HG03025 (cell line): ENCODE measurements at regions not wholly inside any gene's neighbourhood (a gene's known extent, or its start where the extent isn't known, plus 50 kb on each side); places are given as distances from the start of the nearest gene placed in this dataset.

Source experiments
- ATAC-seq: cut with Tn5 transposase; IDR thresholded peaks from one replicate; pipeline ENCODE4 v1.9.1; 2021; ENCODE audit warnings: mild to moderate bottlenecking, moderate library complexity; ENCODE audit not compliant: unreplicated experiment, low FRiP score

- ATAC-seq, result no peak
Measured at GRCh38 chr12:125193376-125194152, 128.3 kb downstream of the AACS start.

DNA sequence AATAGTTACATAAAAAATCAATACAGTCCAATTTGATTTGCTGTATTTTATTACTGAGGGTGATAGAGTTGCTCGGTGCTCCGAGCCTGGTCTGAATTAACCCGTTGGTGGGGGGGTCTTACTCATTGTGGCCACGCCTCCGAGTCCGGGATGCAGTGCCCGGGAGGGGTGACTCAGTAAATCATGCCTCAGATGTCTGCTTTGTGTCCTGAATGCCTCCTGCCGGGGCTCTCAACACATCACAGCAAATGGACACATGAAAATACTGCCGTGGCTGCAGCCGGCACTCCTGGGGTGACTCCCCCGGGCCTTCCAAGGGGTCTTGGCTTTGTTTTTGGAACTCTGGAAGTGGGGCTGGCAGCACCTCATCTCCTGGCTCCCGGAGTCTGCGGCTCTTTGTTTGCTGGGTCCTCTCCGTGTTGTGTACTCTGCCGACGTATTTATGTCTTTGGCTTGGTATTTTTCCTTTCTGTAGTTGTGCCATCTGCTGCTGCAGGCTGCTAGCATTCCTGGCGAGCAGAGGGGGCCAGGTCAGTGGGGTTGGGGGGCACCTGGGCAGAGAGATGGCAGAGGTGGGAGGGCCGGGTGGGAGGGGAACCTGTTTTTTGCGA is 129.0 kb downstream of the AACS start:
- no peak for ATAC-seq

DNA sequence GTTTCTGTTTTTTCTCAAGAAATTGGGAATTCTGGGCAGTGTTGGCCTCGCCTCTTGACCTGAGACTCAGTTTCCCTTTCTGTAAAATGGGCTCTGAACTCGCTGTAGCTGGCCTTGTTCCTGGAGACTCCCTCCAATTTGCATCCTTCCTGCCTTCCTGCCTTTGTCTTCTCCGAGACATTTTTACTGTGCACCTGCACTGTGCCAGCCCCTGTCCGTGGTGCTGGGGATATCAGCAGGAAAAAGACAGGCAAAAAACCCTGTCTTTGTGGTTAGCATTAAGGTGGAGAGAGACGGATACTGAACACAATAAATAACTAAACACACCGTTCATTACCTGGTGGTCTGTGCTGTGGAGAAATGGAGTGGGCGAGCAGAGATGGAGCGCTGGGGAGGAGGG is 129.8 kb downstream of the AACS start:
- no peak for ATAC-seq

DNA sequence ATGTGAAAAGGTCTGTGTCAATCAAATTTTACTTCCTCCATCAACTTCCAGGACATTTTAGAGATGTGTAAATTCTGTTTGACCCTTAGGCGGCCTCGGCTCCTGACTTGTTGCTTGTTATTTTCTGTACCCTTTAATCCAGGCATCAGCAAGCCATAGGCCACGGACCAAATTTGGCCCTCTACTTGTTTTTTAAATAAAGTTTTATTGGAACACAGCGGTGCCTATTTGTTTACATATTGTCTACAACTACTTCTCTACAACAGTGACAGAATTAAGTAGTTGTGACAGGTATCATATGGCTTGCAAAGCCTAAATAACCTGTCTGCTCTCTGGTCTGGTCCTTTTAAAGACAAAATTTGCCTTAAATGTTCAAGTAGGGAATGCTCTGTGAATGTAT is 132.1 kb downstream of the AACS start:
- ATAC-seq, result no peak

DNA sequence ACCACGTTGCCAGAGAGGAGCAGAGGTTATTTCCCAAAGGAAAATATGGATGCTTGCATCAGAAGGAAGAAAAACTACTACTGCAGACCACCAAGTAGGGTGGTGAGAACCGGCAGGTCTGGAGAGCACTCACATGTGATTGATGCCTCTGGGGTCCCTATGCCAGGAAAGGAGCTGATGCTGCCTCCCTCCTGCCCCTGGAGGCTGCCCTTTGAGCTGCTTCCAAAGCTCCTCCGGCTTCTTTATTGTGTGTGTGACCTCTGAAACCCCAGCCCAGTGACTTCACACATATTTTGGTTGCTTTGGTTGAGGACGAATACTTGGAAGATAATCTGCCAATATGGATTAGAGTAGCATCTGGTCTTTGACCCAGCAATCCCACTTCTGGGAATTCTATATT is 133.4 kb downstream of the AACS start:
- ATAC-seq, result no peak

DNA sequence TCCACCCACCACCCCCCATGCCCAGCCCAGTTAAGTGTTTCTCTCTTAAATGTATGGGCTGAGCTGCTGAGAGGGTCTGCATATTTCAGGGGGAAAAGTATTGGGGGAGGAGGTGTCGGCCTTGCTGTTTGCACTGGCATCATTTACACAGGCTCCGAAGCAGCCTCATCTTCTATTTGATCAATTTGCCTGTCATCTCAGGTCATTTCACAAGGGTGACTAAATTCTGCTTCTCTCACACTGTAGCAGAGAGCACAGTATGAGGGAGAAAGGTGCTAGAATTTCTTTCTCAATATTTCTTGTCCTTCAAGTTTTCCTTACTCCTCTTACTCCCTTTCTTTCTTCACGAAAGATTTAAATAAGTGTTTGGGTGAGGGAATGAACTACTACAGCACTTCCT is 135.9 kb downstream of the AACS start:
- no peak for ATAC-seq

DNA sequence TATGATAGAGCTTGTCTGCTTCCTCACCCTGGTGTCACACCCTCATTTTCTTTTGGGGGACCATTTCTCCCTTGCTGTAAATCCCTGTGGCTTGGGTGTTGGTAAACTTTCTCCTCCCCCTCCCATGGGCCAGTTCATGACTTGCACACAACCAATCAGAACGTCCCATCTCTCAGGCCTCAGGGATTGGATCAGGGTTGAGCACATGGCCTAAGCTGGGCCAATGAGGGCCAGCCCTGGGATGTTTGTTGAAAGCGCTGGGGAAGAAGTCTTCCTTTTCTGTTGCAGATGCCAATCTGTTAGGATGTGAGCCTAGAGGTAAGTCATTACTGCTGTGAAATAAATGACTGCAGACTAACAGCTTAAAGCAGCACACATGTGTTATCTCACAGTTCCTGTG is 136.7 kb downstream of the AACS start:
- no peak for ATAC-seq

DNA sequence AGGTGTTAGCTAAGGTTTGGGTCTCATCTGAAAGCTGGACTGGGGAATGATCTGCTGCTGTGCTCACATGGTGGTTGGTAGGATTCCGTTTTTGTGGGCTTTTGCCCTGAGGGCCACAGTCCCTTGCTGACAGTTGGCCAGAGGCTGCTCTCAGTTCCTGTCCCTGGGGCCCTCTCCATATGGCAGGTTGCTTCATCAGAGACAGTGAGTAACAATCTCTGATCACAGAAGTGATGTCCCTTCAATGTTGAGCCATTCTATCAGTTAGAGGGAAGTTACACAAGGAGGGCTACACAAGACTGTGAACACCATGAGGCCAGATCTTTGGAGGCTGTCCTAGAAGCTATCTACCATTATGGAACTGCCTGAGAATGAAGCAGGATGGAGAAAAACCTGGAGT is 137.2 kb downstream of the AACS start:
- ATAC-seq, result no peak

DNA sequence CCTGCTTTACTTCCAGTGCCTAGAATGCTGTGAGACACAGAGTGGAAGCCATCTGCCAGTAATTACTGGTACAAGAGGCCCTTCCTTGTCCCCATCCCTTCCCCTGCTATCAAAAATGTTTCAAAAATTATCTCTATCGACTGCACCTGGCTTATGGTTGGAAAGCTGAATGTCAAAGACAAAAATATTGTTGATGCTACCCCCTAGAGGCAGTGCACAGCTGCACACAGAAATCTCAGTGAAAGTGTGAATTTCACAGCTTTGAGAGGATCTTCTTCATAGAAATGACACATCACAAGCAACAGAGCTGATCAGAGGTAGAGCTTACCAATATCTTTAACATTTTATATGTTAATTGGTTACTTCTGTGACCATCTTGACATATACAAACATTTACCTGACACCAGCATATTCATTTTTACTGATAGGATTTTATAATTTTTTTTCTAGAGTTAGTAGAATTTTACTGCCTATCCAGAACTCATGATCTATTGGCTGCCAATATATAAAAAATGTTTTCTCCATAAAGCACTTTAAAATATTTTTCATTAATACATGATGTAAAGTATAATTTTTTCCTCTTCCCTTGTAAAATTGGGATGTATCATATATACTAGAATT is 138.0 kb downstream of the AACS start:
- ATAC-seq, result no peak

DNA sequence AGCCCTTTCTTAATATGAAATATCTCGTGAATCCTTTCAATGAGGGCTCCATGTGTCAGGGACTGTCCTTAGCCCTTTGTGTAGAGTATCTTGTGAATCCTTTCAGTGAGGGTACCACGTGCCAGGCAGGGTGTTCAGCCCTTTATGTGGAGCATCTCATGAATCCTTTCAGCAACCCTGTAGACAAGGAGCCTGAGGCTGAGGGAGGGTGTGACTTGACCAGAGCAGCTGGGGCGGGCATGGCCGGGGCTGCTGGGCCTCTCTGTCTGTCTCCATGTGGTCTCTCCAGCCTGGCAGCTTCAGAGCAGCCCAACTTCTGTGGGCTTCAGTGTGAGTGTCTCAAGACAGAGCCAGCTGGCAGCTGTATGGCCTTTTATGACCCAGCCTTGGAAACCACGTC is 140.2 kb downstream of the AACS start:
- no peak for ATAC-seq

DNA sequence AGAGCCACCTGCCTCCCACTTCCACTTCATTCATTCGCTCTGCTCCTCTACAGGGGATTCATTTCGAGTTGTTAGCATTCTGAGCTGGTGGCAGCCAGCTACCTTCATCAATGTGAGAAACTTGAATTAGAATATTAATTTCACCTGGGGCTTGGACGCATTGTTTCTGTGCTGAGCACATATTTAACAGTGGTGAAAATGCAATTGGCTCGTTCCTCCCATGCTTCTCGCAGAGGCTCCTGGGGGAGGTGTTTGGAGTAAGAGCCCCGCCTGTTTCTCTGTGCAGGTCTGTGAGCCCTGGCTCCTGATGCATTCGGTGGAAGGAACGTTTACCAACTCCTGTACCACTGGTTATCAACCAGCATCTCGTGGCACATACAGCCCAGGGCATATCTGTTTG is 141.5 kb downstream of the AACS start:
- ATAC-seq, result no peak

DNA sequence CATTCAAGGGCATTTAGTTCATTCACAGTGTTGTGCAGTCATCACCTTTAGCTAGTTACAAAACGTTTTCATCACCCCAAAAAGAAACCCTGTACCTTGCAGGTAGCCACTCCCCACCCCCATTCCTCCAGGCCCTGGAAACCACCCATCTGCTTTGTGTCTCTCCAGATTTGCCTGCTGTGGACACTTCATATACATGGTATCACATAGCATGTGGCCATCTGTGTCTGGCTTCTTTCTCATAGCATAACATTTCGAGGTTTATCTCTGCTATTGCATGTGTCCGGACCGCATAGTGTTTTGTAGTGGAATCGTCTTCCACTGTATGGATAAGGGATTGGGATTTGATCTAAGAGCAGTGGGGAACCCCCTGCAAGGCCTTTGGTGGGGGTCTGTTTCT is 143.1 kb downstream of the AACS start:
- ATAC-seq, result no peak

DNA sequence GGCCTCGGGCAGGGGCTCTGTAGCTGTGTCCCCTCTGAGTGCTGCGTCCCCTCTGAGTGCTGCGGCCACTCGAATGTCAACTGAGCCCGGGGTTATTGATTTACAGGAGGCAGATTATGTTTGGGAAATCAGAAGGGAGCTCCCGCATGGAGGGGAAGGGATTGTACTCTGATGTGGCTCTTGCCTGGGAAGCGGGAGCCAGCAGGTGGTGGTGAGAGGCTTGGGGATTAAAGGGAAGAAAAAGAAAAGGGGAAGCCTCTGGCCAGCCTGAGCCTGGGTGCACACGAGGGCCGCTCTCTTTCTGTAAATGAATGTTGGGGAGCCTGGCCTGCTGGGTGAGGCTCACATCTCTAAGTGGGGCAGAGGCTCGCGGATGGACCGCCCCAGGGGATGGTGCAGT is 143.7 kb downstream of the AACS start:
- no peak for ATAC-seq

- no peak for ATAC-seq
Measured at GRCh38 chr12:125210104-125210755, 145.0 kb downstream of the AACS start.

DNA sequence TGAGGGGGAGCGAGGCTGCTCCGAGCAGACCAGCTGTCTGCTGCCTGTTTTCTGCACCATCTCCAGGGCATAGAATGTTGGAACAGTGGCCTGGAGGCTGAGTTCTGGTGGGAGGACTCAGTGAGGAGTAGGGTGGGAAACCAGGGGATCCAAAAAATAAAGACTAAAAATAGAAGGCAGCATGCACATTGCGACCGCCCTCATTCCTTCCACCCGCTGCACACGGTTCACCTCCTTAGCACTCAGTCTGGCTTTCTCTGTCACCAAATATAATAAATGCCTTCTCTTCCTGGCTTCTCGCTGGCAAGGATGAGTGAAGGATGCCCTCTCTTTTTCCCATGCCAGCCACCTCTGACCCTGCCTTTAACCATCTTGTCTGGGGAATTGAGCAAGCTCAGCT is 146.2 kb downstream of the AACS start:
- ATAC-seq, result no peak

DNA sequence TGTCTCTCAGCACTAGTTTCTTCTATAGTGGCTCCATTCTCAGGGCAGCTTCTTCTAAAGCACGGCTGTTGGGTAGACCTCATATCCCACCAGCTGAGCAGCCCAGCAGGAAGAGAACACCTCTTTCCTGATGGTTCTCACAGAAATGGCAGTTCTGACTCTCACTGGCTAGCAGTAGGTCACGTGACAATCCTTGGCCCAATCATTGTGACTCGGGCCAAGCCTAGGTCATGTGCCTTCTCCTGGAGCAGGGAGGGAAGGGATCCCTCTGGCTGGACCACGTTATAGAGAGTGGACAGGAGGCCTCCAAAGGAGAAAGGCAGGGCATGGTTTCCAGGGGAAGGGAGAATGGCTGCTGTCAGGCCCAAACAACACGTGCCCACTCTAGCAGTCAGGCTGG is 149.1 kb downstream of the AACS start:
- no peak for ATAC-seq

- ATAC-seq, result no peak
Measured at GRCh38 chr12:125216756-125217155, 151.5 kb downstream of the AACS start.

- ATAC-seq, result no peak
Measured at GRCh38 chr12:125217308-125217707, 152.1 kb downstream of the AACS start.

- no peak for ATAC-seq
Measured at GRCh38 chr12:125218952-125219351, 153.7 kb downstream of the AACS start.

DNA sequence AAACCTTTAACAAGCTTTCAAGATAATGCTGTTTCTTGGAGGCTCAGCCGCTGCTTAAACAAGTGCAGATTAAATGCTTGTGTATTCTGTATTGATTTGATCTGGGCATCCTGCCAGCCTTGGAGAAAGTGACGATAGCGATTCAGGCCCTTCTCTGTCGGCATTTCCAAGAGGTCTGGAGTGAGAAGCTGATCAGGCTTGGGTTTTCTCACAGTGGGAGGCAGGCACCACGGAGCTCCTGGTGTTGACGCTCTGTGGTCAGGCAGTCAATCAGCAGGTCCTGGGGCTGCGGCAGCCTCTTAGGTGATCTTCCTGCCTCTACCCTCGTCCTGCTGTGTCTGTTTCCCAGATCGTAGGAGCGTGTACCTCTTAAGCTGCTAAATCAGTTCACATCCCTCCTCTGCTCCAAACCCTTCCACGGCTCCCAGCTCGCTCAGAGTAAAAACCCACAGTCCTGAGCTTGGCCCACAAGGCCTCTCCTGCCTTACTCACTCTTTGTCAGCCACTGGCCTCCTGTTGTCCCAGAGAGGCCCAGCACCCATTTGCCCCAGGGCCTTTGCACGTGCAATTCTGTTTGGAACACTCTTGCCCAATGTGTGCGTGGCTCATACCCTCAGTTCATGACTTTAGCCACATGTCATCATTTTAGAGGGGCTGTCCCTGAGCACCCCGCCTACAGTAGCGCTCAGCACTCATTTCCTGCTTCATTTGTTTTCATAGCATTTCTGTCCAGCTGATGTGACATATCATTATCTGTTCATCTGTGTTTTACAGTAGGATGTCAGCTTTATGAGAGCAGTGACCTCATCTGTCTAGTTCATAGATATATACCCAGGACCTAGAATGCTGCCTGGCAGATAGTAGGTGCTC is 155.4 kb downstream of the AACS start:
- no peak for ATAC-seq

DNA sequence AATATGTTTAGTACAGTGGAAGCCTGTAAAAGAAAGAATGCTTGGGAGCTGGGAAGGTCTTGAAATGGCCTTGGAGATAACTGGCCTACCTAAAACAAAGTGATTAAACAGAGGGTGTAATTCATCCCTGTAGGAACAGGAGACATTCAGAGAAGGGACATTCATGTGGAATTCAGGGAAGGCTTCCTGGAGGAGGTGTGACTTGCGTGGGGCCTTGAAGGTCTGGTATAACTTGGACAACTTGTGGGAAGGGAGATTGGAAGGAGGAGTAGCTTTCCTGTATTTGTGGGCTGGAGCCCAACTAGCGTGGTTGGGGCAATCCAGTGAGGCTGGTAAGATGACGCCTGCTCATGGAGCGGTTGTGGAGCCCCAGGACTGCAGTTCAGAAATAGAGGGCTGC is 156.4 kb downstream of the AACS start:
- ATAC-seq, result no peak
